Suppressor macrophage treated with lipopolysaccharide for 4 hours (primary cell): ENCODE measurements at regions not wholly inside any gene's neighbourhood (a gene's known extent, or its start where the extent isn't known, plus 50 kb on each side); places are given as distances from the start of the nearest gene placed in this dataset.
A peak's percentile ranks its signal among the peaks of the same experiment; 100 is the strongest.

Source experiments
- DNase-seq: peaks from one replicate; pipeline ENCODE4 v3.0.0-alpha.2; 2020

- no peak for DNase-seq
Observed at GRCh38 chr14:65878586-65878985, 466.1 kb downstream of the FUT8 start.

- peak; percentile 48 for DNase-seq
Observed at GRCh38 chr14:65879248-65880009, 466.9 kb downstream of the FUT8 start.

DNA sequence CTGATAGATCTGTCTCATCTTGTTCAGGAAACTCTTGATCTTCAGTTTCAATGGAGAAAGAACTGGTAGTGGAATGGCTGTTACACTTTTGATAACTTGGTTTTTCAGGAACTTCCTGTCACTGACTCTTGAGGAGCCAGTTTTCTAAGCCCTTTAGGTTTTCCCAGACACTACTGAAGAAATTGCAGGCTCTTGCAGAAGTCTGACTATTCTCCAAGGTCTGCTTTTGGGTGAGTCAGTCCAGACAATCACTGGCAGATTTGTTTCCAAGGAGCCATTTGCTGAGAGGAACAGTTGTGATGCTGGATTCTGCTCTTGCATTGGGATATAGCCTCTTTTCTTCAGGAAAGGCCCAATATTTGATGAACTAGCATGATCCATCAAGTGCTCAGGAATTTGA lies 468.0 kb downstream of the FUT8 start:
- DNase-seq, result no peak

DNA sequence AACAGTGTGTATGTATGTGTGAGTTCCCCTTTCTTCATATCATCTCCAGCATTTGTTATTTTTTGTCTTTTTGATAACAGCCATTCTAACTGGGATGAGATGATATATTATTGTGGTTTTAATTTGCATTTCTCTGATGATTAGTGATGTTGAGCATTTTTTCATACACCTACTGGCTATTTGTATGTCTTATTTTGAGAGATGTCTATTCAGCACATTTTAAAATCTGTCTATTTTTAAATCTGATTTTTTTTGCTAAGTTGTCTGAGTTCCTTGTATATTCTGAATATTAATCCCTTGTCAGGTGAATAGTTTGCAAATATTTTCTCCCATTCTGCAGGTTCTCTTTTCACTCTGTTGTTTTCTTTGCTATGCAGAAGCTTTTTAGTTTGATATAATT lies 469.1 kb downstream of the FUT8 start:
- no peak for DNase-seq

DNA sequence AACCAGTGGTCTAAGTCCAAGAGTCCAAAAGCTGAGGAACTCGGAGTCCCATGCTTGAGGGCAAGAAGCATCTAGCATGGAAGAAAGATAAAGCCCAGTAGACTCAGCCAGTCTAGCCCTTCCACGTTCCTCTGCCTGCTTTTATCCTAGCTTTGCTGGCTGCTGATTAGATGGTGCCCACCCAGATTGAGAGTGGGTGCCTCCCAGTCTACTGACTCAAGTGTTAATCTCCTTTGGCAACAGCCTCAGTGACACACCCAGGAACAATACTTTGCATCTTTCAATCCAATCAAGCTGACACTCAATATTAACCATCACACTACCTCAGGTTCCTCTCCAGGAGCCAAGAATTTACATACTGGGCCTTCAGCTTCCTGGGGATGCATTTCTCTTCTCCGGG lies 476.1 kb downstream of the FUT8 start:
- DNase-seq, result no peak

DNA sequence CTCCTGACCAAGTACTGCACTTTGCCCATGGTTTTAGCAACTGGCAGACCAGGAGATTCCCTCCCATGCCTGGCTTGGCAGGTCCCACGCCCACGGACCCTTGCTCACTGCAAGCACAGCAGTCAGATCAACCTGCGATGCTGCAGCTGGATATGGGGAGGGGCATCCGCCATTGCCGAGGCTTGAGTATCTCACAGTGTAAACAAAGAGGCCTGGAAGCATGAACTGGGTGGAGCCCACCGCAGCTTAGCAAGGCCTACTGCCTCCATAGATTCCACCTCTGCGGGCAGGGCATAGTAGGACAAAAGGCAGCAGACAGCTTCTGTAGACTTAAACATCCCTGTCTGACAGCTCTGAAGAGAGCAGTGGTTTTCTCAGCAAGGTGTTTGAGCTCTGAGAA lies 479.8 kb downstream of the FUT8 start:
- DNase-seq, result no peak

DNA sequence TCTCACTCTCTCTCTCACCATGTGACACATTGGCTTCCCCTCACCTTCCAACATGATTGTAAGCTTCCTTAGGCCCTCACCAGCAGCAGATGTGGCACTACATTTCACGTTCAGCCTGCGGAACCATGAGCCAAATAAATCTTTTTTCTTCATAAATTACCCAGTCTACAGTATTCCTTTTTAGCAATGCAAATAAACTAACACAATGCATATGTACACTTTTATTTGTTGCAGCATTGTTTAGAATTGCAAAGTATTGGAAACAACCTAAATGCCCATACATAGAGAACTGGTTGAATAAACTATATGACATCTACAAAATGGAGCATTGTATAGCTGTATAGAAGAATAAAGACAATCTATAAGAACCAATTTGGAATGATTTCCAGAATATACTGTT lies 487.6 kb downstream of the FUT8 start:
- no peak for DNase-seq

DNA sequence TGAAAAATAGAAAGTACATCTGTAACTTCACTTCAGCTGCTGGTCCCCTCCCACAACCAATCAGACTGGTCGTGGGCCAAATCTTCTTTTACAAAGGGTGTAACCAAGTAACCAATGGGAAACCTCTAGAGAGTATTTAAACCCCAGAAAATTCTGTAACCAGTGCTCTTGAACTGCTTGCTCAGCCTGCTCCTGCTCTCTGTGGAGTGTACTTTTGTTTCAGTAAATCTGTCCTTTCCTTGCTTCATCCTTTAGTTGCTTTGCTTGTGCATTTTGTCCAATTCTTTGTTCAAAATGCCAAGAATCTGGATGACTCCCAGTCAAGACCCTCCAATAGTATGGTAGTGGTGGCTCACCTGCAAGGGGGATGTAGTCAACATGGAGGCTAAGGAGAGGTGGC lies 489.1 kb downstream of the FUT8 start:
- no peak for DNase-seq

DNA sequence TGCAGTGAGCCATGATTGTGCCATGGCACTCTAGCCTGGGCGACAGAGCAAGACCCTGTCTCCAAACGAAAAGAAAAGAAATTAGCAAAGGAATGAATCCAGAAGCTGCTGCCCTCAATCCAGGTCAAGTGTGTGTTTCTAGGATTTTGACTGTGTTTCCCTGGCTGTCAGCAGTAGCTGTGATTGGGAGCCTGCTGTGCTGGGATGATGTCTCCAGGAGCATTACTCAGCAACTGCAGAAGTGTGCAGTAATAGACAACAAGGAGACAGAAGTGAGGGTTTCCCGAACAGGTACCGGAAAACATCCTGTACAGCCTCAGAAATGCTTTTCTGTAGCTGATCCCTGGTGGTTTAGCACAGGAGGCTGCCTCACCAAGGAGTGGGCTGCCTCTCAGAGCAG lies 492.5 kb downstream of the FUT8 start:
- no peak for DNase-seq

DNA sequence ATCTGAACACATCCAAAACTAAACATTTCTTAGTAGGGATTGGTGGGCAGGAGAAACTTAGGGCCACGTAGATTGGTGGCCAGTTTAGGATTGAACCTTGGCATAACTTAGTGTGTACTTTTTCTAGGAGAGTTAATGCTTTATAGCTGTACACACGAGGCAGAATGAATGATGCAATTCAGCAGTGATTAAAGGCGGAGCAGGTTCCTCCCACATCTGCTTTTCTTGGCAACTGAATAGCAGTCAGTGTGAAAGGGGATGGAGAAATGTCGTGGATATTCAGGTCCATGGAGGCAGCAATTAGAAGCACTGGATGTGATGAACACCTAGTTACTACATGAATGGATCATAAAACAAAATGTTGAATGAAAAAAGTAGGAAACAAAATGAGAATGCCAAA lies 493.8 kb downstream of the FUT8 start:
- DNase-seq, result no peak

- DNase-seq, result no peak
Observed at GRCh38 chr14:65906948-65907347, 494.4 kb downstream of the FUT8 start.

GRCh38 chr14:65910108-65910786 lies 497.7 kb downstream of the FUT8 start:
- DNase-seq, result no peak

- DNase-seq, result no peak
Observed at GRCh38 chr14:65915125-65915524, 502.6 kb downstream of the FUT8 start.

DNA sequence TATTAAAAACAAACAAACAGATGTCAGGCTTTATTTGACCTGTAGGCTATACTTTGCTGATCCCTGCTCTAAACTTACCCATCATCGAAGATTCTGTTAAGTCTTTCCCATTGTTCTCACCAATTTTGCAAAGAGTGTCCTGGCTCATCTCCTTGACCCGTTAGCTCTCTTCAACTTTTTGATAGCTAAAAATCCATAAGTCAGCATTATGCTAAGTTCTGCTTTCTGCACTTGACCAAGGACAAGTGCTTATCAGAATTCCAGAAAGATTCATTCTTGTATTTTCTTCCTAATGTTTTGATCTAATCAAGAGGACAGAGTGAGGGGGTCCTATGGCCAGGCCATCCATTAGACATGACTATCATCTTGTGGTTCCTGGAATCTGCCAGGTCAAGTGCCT lies 503.5 kb downstream of the FUT8 start:
- DNase-seq, result no peak

- DNase-seq, result no peak
Observed at GRCh38 chr14:65920996-65921395, 508.5 kb downstream of the FUT8 start.

DNA sequence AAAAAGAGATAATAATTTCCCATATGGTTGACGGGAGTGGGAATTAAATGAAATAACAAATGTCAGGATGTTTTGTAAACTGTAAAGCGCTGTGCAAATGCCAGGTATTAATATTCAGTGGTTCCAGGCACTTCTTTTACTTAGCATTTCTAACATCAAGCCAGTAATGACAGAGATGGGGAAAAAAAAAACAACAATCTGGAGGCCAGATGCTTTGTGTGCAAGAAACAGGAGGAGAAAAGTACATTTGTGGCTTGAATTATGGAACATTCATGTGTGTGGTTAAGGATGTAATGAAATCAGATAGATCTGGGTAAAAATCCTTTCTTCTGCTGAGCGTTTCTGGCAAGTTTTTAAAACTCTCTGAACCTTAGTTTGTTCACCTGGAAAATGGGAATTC lies 509.6 kb downstream of the FUT8 start:
- no peak for DNase-seq

DNA sequence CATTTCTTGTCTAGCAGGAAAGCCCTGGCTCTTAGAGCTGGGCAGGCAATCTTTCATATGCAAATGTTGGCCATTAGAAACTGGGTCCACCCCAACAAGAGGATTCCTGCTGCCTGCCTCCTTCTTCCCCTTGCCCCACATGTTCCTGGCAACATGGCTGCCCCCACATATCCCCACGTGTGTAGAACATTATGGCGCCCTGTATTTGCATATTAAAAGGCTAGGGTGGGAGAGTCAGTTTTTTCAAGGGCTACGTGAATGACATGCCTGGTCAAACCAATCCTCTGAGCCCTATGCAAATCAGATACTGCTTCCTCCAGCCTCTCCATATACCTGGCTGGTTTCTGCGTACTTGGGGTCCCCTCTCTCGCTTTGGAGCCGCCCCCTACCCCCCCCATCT lies 514.0 kb downstream of the FUT8 start:
- no peak for DNase-seq

GRCh38 chr14:65926935-65927700 lies 514.6 kb downstream of the FUT8 start:
- no peak for DNase-seq

DNA sequence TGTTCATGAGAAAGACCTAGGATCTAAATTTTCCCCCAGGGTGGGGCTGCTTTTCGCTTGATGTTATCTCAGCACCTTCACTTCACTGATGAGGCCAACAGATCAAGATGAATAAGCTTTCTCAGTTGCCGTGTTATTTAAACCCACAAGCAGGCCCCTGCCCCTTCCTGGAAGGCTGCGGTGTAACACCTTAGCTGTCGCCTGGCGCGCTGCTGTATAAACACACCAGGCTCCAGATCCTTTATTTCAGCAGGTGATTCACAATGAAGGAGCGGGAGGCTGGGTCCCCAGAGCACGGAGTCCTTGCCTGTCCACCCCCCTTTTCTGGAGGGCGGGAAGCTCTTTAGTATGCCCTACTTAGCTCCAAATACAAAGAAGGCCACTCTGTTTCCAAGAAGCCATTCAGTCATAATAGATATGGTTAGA lies 515.4 kb downstream of the FUT8 start:
- no peak for DNase-seq

GRCh38 chr14:65928995-65929394 lies 516.5 kb downstream of the FUT8 start:
- DNase-seq, result no peak

- no peak for DNase-seq
Observed at GRCh38 chr14:65933400-65934069, 521.0 kb downstream of the FUT8 start.

GRCh38 chr14:65934070-65934435 lies 521.5 kb downstream of the FUT8 start:
- no peak for DNase-seq

DNA sequence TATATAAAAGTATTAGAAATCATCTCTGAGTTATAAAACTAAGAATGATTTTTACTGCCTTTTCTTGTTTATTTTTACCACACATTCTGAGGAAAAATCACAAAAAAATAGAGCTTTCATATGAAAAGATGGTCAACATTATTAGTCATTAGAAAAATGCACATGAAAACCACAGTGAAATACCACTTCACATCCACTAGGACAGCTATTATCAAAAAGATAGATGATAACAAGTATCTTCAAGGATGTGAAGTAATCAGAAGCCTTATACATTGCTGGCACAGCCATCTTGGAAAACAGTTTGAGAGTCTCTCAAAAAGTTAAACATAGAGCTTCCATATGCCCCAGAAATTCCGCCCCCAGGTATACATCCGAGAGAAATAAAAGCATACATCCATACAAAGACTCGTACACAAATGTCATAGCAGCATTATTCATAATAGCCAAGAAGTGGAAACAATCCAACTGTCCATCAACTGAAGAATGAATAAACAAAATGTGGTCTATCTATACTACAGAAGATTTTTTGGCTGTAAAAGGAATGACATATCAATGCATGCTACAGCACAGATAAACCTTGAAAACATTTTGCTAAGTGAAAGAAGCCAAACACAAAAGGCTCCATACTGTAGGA lies 523.9 kb downstream of the FUT8 start:
- no peak for DNase-seq
